Esophagus muscularis mucosa (tissue), 3 donors: ENCODE measurements at regions not wholly inside any gene's neighbourhood (a gene's known extent, or its start where the extent isn't known, plus 50 kb on each side); places are given as distances from the start of the nearest gene placed in this dataset.

Source experiments
- CTCF ChIP-seq, 3 experiments: fragments of 200-600 bp in 2 of 3; fragments of 450-650 bp in 1 of 3; sonication (generic) in 2 of 3; IDR thresholded peaks; one replicate each; pipeline ENCODE4 v1.5.1; 2017 to 2019; ENCODE audit warnings: antibody characterized with exemption in 3 of 3, mild to moderate bottlenecking in 2 of 3, moderate library complexity in 1 of 3
- EP300 ChIP-seq: sonication (generic); formaldehyde crosslinking; IDR thresholded peaks from one replicate; pipeline ENCODE4 v1.6.1; 2017; ENCODE audit warnings: antibody characterized with exemption

GRCh38 chr16:7124242-7124641, 208.4 kb upstream of the RBFOX1 start:
- TF ChIP-seq EP300 (no peak), CTCF (IDR thresholded peaks at IDR 0.05) (no peak)
